ENCODE measurements at regions not wholly inside any gene's neighbourhood (a gene's known extent, or its start where the extent isn't known, plus 50 kb on each side); places are given as distances from the start of the nearest gene placed in this dataset.

DNA sequence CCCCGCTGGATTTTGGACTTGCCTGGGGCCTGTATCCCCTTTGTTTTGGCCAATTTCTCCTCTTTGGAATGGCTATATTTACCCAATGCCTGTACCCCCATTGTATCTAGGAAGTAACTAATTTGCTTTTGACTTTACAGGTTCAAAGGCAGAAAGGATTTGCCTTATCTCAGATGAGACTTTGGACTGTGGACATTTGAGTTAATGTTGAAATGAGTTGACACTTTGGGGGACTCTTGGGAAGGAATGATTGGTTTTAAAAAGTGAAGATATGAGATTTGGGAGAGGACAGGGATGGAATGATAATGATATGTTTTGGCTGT, 1220.3 kb upstream of the CITED2 start:
- no peaks in the 10 kb centered on the region for H3K4me1 Mint-ChIP-seq (ENCODE audit: low read depth, unreplicated experiment)
- Histone ChIP-seq H3K36me3 (ENCODE audit: insufficient read depth, low read length) (no peaks in the 10 kb centered on the region), H3K27me3 (ENCODE audit: insufficient read depth, low read length) (no peaks in the 10 kb centered on the region), H3K79me2 (ENCODE audit: insufficient read depth, low read length) (no peaks in the 10 kb centered on the region), H3K27ac (ENCODE audit: low read depth, low read length) (no peak overlapping the region), H2AFZ (ENCODE audit: low read depth, low read length) (no peak overlapping the region), H3K4me2 (ENCODE audit: low read length) (no peak overlapping the region), H3K9ac (ENCODE audit: low read length) (no peak overlapping the region), H3K4me1 (ENCODE audit: insufficient read depth, low read length) (no peaks in the 10 kb centered on the region), H4K20me1 (ENCODE audit: insufficient read depth, low read length) (no peaks in the 10 kb centered on the region), H3K9me3 (ENCODE audit: insufficient read depth, low read depth, low read length) (no peaks in the 10 kb centered on the region), H3K4me3 (ENCODE audit: insufficient read depth, low read depth, low read length) (no peak overlapping the region)
- peaks cover 4% of the 10 kb centered on the region for H3K9me3 Mint-ChIP-seq (ENCODE audit: unreplicated experiment)
- no peaks in the 10 kb centered on the region for H3K27me3 Mint-ChIP-seq (ENCODE audit: low read depth, unreplicated experiment)
- H3K4me3 Mint-ChIP-seq (ENCODE audit: unreplicated experiment), result no peak overlapping the region
- TF ChIP-seq, protein P1, sequence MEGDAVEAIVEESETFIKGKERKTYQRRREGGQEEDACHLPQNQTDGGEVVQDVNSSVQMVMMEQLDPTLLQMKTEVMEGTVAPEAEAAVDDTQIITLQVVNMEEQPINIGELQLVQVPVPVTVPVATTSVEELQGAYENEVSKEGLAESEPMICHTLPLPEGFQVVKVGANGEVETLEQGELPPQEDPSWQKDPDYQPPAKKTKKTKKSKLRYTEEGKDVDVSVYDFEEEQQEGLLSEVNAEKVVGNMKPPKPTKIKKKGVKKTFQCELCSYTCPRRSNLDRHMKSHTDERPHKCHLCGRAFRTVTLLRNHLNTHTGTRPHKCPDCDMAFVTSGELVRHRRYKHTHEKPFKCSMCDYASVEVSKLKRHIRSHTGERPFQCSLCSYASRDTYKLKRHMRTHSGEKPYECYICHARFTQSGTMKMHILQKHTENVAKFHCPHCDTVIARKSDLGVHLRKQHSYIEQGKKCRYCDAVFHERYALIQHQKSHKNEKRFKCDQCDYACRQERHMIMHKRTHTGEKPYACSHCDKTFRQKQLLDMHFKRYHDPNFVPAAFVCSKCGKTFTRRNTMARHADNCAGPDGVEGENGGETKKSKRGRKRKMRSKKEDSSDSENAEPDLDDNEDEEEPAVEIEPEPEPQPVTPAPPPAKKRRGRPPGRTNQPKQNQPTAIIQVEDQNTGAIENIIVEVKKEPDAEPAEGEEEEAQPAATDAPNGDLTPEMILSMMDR (IDR thresholded peaks at IDR 0.05; ENCODE audit: insufficient read depth, low read depth, low read length), result no peak
- no peak for TF ChIP-seq EZH2 (IDR thresholded peaks at IDR 0.05; ENCODE audit: insufficient read depth, low read length)
- FAIRE-seq, result no peak
- H3K27ac Mint-ChIP-seq (ENCODE audit: unreplicated experiment), result no peak overlapping the region
- no peak for DNase-seq (ENCODE audit: low read depth)
- H3K36me3 Mint-ChIP-seq (ENCODE audit: low read depth, unreplicated experiment), result no peaks in the 10 kb centered on the region

DNA sequence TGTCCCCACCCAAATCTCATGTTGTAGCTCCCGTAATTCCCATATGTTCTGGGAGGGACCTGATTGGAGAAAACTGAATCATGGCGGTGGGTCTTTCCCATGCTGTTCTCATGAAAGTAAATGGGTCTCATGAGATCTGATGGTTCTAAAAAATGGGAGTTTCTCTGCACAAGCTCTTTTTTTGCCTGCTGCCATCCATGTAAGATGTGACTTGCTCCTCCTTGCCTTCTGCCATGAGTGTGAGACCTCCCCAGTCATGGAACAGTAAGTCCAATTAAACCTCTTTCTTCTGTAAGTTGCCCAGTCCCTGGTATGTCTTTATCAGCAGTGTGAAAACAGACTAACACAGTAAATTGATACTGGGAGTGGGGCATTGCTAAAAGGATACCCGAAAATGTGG, 1218.4 kb upstream of the CITED2 start:
- no peak for TF ChIP-seq EZH2 (IDR thresholded peaks at IDR 0.05; ENCODE audit: insufficient read depth, low read length)
- TF ChIP-seq, protein P1 (IDR thresholded peaks at IDR 0.05; ENCODE audit: insufficient read depth, low read depth, low read length), result no peak
- Histone ChIP-seq H3K79me2 (ENCODE audit: insufficient read depth, low read length) (no peaks in the 10 kb centered on the region), H3K9me3 (ENCODE audit: insufficient read depth, low read depth, low read length) (no peaks in the 10 kb centered on the region), H4K20me1 (ENCODE audit: insufficient read depth, low read length) (no peaks in the 10 kb centered on the region), H2AFZ (ENCODE audit: low read depth, low read length) (no peak overlapping the region), H3K4me3 (ENCODE audit: insufficient read depth, low read depth, low read length) (no peak overlapping the region), H3K9ac (ENCODE audit: low read length) (no peak overlapping the region), H3K36me3 (ENCODE audit: insufficient read depth, low read length) (no peaks in the 10 kb centered on the region), H3K27me3 (ENCODE audit: insufficient read depth, low read length) (no peaks in the 10 kb centered on the region), H3K27ac (ENCODE audit: low read depth, low read length) (no peak overlapping the region), H3K4me2 (ENCODE audit: low read length) (no peak overlapping the region), H3K4me1 (ENCODE audit: insufficient read depth, low read length) (no peaks in the 10 kb centered on the region)
- Mint-ChIP-seq H3K27ac (ENCODE audit: unreplicated experiment) (no peak overlapping the region), H3K4me3 (ENCODE audit: unreplicated experiment) (no peak overlapping the region), H3K4me1 (ENCODE audit: low read depth, unreplicated experiment) (no peaks in the 10 kb centered on the region), H3K36me3 (ENCODE audit: low read depth, unreplicated experiment) (no peaks in the 10 kb centered on the region), H3K27me3 (ENCODE audit: low read depth, unreplicated experiment) (no peaks in the 10 kb centered on the region), H3K9me3 (ENCODE audit: unreplicated experiment) (peaks cover 4% of the 10 kb centered on the region)
- no peak for FAIRE-seq
- DNase-seq (ENCODE audit: low read depth), result no peak

GRCh38 chr6:140590641-140591040, 1216.2 kb upstream of the CITED2 start:
- H3K4me2 ChIP-seq (ENCODE audit: low read length), result no peak overlapping the region
- no peak overlapping the region for H2AFZ ChIP-seq (ENCODE audit: low read depth, low read length)
- no peak overlapping the region for H3K27ac ChIP-seq (ENCODE audit: low read depth, low read length)
- H3K36me3 ChIP-seq (ENCODE audit: insufficient read depth, low read length), result no peaks in the 10 kb centered on the region
- H3K79me2 ChIP-seq (ENCODE audit: insufficient read depth, low read length), result no peaks in the 10 kb centered on the region
- Mint-ChIP-seq H3K27ac (ENCODE audit: unreplicated experiment) (no peak overlapping the region), H3K4me3 (ENCODE audit: unreplicated experiment) (no peak overlapping the region), H3K36me3 (ENCODE audit: low read depth, unreplicated experiment) (peaks cover 2% of the 10 kb centered on the region), H3K4me1 (ENCODE audit: low read depth, unreplicated experiment) (no peaks in the 10 kb centered on the region), H3K9me3 (ENCODE audit: unreplicated experiment) (peaks cover 4% of the 10 kb centered on the region), H3K27me3 (ENCODE audit: low read depth, unreplicated experiment) (no peaks in the 10 kb centered on the region)
- no peaks in the 10 kb centered on the region for H3K27me3 ChIP-seq (ENCODE audit: insufficient read depth, low read length)
- no peak overlapping the region for H3K4me3 ChIP-seq (ENCODE audit: insufficient read depth, low read depth, low read length)
- no peak for TF ChIP-seq EZH2 (IDR thresholded peaks at IDR 0.05; ENCODE audit: insufficient read depth, low read length)
- TF ChIP-seq, protein P1 (IDR thresholded peaks at IDR 0.05; ENCODE audit: insufficient read depth, low read depth, low read length), result no peak
- no peaks in the 10 kb centered on the region for H3K9me3 ChIP-seq (ENCODE audit: insufficient read depth, low read depth, low read length)
- no peak for DNase-seq (ENCODE audit: low read depth)
- no peak overlapping the region for H3K9ac ChIP-seq (ENCODE audit: low read length)
- H3K4me1 ChIP-seq (ENCODE audit: insufficient read depth, low read length), result no peaks in the 10 kb centered on the region
- no peaks in the 10 kb centered on the region for H4K20me1 ChIP-seq (ENCODE audit: insufficient read depth, low read length)
- FAIRE-seq, result peak; percentile 17
